Activated CD4-positive, alpha-beta T cell treated with anti-CD3 and anti-CD28 coated beads, Interleukin-2, amount 50 U/mL, for 16 hours (primary cell): ENCODE measurements at regions not wholly inside any gene's neighbourhood (a gene's known extent, or its start where the extent isn't known, plus 50 kb on each side); places are given as distances from the start of the nearest gene placed in this dataset.
"Not testable (repeated sequence)": the region's sequence is repeated elsewhere in the genome, so short reads cannot be mapped to it uniquely, and the experiment has no call there.

Experiments
- DNase-seq: peaks from one replicate; pipeline ENCODE4 v3.0.0-alpha.2; 2020

GRCh38 chr4:11675051-11675800 is 246.5 kb upstream of the HS3ST1 start:
- no peak for DNase-seq

GRCh38 chr4:11670304-11670703 is 241.6 kb upstream of the HS3ST1 start:
- DNase-seq, result no peak

DNA sequence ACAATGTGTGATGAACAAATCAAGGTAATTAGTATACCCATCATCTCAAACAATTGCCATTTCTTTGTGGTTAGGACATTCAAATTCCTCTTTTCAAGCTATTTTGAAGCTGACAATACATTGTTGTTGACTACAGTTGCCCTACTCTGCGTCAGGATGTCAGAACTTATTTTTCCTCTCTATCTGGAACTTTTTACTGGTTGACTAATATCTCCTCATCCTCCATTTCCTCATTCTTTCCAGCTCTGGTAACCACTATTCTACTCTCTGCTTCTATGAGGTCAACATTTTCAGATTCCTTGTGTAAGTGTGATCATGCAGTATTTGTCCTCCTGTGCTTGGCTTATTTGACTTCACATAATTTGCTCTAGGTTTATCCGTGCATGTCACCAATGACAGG is 240.5 kb upstream of the HS3ST1 start:
- DNase-seq, result no peak

GRCh38 chr4:11663114-11663513 is 234.4 kb upstream of the HS3ST1 start:
- no peak for DNase-seq

- DNase-seq, result no peak
These were observed 222.3 kb upstream of the HS3ST1 start for GRCh38 chr4:11650801-11651596.

GRCh38 chr4:11647433-11647832 is 218.7 kb upstream of the HS3ST1 start:
- no peak for DNase-seq

DNA sequence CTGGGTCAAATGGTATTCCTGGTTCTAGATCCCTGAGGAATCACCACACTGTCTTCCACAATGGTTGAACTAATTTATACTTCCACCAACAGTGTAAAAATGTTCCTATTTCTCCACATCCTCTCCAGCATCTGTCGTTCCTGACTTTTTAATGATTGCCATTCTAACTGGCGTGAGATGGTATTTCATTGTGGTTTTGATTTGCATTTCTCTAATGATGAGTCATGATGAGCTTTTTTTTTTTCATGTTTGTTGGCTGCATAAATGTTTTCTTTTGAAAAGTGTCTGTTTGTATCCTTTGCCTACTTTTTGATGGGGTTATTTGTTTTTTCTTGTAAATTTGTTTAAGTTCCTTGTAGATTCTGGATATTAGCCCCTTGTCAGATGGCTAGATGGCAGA is 214.4 kb upstream of the HS3ST1 start:
- DNase-seq, result not testable (repeated sequence)

GRCh38 chr4:11640584-11640983 is 211.9 kb upstream of the HS3ST1 start:
- DNase-seq, result no peak

- no peak for DNase-seq
These were observed 207.9 kb upstream of the HS3ST1 start for GRCh38 chr4:11636551-11636950.

GRCh38 chr4:11636031-11636430 is 207.3 kb upstream of the HS3ST1 start:
- no peak for DNase-seq

GRCh38 chr4:11635342-11635741 is 206.6 kb upstream of the HS3ST1 start:
- DNase-seq, result no peak

DNA sequence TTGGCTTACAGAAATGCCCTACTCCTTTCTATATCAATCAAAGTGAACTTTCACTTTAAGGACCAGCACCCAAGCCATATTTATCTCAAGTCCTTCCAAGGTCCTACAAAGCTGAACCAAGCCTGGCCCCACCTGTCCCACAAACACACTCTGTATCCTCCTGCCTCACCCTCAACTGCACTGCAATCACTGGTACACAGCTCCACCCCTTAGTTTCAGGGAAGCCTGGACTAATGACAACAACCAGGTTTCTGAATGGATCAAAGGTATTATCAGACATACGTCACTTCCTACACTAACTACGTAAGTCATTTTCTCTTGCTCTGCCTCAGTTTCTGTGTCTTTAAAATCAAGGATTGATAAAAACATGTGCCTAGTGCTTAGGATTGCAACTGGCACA is 205.6 kb upstream of the HS3ST1 start:
- DNase-seq, result no peak

DNA sequence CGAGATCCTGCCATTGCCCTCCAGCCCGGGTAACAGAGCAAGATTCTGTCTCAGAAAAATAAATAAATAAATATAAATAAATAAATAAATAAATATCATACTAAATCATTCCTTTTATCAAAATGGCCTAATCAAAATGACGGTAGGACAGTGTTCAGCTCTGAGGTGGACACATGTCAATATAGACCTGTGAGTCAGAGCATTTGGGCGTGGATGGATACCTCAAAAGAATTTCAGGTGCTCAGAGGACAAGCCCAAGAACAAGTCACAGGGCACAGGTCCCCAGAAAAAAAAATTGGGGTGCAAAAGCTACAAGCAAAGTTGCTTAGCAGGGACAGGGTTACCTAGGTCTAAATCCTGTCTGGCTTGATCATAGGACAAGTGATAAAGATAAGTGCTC is 204.7 kb upstream of the HS3ST1 start:
- no peak for DNase-seq

- no peak for DNase-seq
These were observed 203.8 kb upstream of the HS3ST1 start for GRCh38 chr4:11632483-11632882.

DNA sequence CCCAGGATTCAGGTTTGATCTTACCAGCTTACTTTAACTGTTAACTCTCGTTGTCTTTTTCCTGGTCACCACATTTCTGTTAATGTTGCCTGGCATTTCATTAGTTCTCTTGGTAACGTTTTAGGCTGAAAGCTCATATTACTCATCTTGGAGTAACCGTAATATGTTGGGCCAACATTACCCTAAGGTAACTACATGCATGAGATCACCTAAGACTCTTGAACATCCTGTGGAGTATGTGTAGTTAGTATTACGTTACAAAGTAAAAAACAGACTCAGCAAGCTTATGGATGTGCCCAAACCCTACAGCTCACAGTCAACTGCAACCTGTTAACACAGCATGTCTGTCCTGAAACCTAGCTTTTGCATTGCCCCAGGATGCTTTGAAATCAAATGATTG is 203.3 kb upstream of the HS3ST1 start:
- no peak for DNase-seq

DNA sequence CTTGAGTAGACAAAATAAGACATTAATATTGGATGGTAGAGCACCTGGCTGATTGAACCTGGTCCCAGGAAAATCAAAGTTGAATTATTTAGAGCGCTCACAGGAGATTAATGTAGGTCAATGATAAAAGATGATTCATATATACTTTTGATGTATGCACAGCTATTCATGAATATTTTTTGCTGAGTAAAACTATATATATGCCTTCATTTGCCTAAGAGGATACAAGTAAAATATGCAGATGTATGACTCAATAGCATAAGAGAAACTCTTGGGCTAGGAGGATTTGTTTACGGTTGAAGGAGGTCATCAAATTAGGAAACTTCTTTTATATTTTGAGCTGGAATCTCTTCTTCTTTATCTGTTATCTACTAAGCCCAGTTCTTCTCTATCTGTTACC is 202.7 kb upstream of the HS3ST1 start:
- no peak for DNase-seq

DNA sequence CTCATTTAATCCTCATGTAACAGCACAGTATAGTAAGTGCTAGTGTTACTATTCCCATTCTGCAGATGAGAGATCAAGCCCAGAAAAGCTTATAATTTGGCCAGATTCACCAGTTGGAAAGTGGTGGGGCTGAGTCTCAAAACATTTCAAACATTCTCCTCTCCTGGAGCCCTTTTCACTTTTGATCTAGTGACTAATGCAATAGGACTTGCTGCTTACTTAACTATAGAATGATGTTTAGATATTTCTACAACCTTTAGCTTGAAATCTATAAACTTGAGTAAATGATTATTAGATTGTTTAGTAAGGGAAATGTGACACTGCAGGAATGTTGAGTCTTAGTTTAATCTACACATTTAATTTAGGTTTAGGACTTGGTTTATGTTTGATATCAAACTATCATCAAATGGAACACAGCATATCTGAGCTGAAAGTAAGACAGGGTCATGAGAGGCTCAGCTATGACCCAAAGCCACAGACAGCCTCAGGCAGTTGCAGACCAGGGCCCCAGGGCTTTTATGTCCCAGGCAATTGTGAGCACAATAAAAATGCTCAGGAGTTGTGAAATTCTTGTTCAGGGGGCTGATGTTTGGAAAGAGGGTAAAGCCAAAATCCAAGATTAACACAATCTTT is 199.5 kb upstream of the HS3ST1 start:
- DNase-seq, result no peak

DNA sequence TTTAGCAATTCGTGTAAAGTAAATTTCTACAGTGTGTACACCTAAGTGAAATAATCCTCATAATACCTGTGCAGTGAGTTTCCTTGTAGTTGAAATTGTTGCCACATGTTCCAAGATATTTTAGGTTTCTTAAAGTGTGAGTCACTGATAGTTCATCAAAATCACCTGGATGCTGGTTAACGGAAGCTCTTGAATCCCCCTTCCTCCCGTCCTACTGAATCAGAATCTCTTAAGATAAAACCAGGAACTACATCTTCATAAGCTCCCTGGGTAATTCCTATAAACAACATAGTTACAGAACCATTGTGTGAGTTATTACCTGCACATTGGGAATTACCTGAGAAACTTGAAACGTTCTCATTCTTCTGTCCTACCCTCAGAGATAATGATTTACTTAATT is 197.4 kb upstream of the HS3ST1 start:
- DNase-seq, result no peak

GRCh38 chr4:11625211-11625610 is 196.5 kb upstream of the HS3ST1 start:
- no peak for DNase-seq

DNA sequence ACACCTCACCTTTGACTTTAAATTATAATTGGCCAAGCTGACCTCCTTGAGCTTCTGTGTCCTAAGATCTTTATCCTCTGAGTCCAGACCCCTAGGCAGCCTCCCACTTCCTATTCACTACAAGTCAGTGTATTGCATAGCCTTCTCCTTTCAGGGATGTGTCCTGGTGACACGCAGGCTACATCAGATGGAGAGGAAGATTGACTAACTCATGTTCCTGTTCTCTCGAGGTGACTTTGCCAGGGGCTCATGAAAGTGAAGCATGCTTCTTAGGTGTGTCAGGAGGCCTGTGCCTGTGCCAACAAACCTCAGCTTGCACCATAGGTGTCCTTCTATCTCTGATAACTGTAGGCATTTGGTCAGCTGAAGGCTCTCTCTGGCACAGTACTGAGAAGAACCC is 195.7 kb upstream of the HS3ST1 start:
- no peak for DNase-seq

- no peak for DNase-seq
These were observed 195.0 kb upstream of the HS3ST1 start for GRCh38 chr4:11623726-11624037.

- no peak for DNase-seq
These were observed 194.4 kb upstream of the HS3ST1 start for GRCh38 chr4:11622961-11623725.

GRCh38 chr4:11620861-11621260 is 192.2 kb upstream of the HS3ST1 start:
- DNase-seq, result no peak
